ENCODE measurements at regions not wholly inside any gene's neighbourhood (a gene's known extent, or its start where the extent isn't known, plus 50 kb on each side); places are given as distances from the start of the nearest gene placed in this dataset.

DNA sequence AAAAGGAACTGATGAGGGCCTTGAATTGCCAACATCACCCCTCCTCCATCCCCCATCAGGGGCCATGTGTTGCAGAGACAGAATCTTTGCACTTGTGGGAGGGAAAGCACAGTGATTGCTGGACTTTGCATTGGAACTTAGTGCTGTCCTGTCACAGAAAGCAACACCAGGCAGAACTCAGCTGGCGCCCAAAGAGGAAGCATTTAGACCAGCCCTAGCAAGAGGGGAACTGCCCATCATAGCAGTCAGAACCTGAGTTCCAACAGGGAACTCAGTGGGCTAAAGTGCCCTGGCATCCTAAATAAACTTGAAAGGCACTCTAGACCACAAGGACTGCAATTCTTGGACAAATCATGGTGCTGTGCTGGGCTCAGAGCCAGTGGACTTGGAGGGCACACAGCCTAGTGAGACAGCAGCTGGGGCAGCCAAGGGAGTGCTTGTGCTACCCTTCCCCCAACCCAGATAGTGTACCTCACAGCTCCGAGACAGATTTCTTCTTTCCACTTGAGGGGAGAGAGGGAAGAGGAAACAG lies 128.1 kb downstream of the ACTL7B start:
- 42 to 61% (median 51%) methylated on average over 2 of the region's 2 CpGs for whole genome bisulfite sequencing, 4 donors
- H3K27ac ChIP-seq: no peak overlapping the region
- peak in 4 of 7 donors; percentile 10 to 34 (median 22) for DNase-seq

GRCh38 chr9:108724652-108725051 lies 131.1 kb downstream of the ACTL7B start:
- Histone ChIP-seq H3K4me3 (no peak overlapping the region), H3K27ac (no peak overlapping the region), H3K4me1 (replicated peaks in 1 of 2) (no peaks in the 10 kb centered on the region), H3K27me3 (no peaks in the 10 kb centered on the region), H3K36me3 (replicated peaks in 1 of 2) (no peaks in the 10 kb centered on the region), H3K9me3 (replicated peaks in 1 of 3) (no peaks in the 10 kb centered on the region)
- TF ChIP-seq CTCF (IDR thresholded peaks at IDR 0.05) (no peak), POLR2A (IDR thresholded peaks at IDR 0.05) (no peak)
- no peak for DNase-seq
- 73 to 81% (median 75%) methylated on average over 5 of the region's 5 CpGs for WGBS, 4 donors
- intact Hi-C loops (cut with DNase I): no loop called here

More for the DNA sequence above, 128.1 kb downstream of the ACTL7B start:
- no peak for TF ChIP-seq POLR2A (IDR thresholded peaks at IDR 0.05)
- TF ChIP-seq CTCF (IDR thresholded peaks at IDR 0.05): no peak
- no peaks in the 10 kb centered on the region for H3K36me3 ChIP-seq (replicated peaks in 1 of 2)
- H3K9me3 ChIP-seq (replicated peaks in 1 of 3): no peaks in the 10 kb centered on the region
- H3K4me3 ChIP-seq: no peak overlapping the region
- H3K4me1 ChIP-seq (replicated peaks in 1 of 2): no peaks in the 10 kb centered on the region
- no peaks in the 10 kb centered on the region for H3K27me3 ChIP-seq
- intact Hi-C loops (cut with DNase I): no loop called here

- Histone ChIP-seq H3K9me3 (replicated peaks in 1 of 3) (no peaks in the 10 kb centered on the region), H3K4me1 (replicated peaks in 1 of 2) (no peaks in the 10 kb centered on the region), H3K4me3 (no peak overlapping the region), H3K27ac (no peak overlapping the region), H3K36me3 (replicated peaks in 1 of 2) (no peaks in the 10 kb centered on the region), H3K27me3 (no peaks in the 10 kb centered on the region)
- intact Hi-C loops (cut with DNase I): no loop called here
- DNase-seq: no peak
- TF ChIP-seq POLR2A (IDR thresholded peaks at IDR 0.05) (no peak), CTCF (IDR thresholded peaks at IDR 0.05) (no peak)
- WGBS, 4 donors: 89 to 96% (median 90%) methylated on average over 4 of the region's 4 CpGs
These were observed 131.7 kb downstream of the ACTL7B start for GRCh38 chr9:108724122-108724521.

DNA sequence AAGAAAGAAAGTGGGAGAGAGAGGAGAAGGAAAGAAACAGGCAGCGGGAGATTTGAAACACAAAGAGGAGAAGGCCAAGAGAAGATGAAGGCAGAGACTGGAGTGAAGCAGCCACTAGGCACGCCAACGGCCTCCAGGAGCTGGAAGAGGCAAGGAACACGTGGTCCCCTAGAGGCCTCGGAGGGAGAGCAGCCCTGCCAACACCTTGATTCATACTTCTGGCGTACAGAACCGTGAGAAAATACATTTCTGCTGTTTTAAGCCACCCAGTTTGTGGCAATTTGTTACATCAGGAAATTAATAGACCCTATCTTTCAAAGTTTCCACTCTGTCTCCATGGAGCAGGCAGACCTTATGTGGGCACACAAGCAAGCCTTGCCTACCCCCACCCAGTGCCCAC lies 133.4 kb downstream of the ACTL7B start:
- H3K4me1 ChIP-seq (replicated peaks in 1 of 2): no peaks in the 10 kb centered on the region
- intact Hi-C loops (cut with DNase I): no loop called here
- H3K27me3 ChIP-seq: no peaks in the 10 kb centered on the region
- H3K36me3 ChIP-seq (replicated peaks in 1 of 2): no peaks in the 10 kb centered on the region
- no peak for DNase-seq
- H3K9me3 ChIP-seq (replicated peaks in 1 of 3): no peaks in the 10 kb centered on the region
- no peak overlapping the region for H3K4me3 ChIP-seq
- TF ChIP-seq POLR2A (IDR thresholded peaks at IDR 0.05) (no peak), CTCF (IDR thresholded peaks at IDR 0.05) (no peak)
- H3K27ac ChIP-seq: no peak overlapping the region
- 78 to 93% (median 84%) methylated on average over 7 of the region's 7 CpGs for WGBS, 4 donors

All from adrenal gland (tissue), 9 donors.